HG02870 (cell line): ENCODE measurements at regions not wholly inside any gene's neighbourhood (a gene's known extent, or its start where the extent isn't known, plus 50 kb on each side); places are given as distances from the start of the nearest gene placed in this dataset.
"Not testable (repeated sequence)": the region's sequence is repeated elsewhere in the genome, so short reads cannot be mapped to it uniquely, and the experiment has no call there.

ENCODE experiments used
- ATAC-seq: cut with Tn5 transposase; IDR thresholded peaks from one replicate; pipeline ENCODE4 v1.9.1; 2021; ENCODE audit warnings: mild to moderate bottlenecking, moderate library complexity; ENCODE audit not compliant: unreplicated experiment

DNA sequence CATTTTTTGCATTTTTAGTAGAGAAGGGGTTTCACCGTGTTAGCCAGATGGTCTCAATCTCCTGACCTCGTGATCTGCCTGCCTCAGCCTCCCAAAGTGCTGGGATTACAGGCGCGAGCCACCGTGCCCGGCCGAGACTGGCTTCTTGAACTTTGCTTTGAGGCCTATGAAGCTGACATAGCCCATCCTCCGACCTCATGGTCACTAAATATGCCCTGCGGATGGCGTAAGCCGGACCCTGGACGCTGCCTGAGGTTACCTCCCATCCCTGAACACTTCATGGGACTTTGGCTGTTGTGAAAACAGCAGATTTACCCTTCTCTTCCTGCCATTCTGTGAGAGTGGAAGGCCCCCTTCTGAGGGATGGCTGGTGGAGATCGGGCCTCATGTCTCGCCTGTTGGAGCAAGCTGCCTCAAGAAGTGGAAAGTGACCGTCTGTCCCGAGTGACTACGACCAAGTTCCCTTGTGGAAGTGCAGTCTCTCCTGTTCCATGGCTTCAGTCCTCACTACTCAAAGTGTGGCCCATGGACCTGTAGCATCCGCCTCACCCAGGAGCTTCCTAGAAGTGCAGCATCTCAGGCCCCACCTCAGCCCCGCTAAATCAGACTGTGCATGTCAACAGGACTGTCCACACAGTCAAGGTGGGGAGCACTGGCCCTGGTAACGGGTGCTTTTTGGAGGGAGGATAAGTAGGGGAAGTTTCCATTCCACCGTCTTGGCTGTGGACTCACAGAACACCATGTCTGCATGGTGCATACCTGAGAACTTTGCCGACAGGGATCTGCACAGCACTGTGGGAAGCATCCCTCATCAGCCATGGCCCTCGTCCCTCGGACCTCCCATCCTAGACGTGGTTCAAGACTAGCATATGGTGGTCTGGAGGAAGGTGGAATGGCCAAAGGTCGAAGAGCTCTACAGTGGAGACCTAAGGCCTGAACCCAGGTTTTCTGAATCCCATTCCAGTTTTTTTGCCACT, 210.5 kb upstream of the SHH start:
- no peak for ATAC-seq

DNA sequence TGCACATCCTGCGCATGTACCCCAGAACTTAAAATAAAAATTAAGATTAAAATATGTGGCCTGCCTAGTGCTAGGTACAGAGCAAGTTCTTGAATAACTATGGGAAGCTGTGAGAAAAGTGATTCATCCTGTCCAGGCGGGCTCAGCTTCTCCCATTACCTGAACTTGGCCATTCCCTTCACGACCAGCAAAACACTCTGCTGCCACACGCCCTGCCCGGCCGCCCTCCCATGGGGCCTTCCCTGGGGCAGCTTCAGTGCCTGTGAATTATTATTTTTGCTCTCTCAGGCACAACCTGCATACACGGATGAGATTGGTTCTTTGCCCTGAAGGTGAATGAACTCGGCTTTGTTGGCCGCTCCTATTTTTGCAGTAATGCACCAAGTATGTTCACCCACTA, 209.2 kb upstream of the SHH start:
- ATAC-seq = no peak

DNA sequence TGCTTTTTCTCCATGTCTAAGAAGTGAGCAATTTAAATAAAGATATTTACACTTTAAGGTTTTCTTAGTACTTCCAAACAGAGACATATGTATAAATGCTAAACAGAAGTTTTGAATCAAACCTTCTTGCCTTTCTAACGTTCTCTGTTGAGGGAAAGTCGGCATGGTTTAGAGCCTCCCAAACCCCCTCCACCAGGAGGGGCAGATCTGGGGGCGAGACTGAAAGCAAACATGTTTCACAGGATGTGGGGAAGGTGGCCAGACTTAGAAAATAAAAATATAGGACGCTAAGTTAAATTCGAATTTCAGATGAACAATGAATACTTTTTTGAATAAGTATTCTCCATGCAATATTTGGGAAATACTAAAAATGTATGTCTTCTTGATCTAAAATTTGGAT, 208.3 kb upstream of the SHH start:
- no peak for ATAC-seq

DNA sequence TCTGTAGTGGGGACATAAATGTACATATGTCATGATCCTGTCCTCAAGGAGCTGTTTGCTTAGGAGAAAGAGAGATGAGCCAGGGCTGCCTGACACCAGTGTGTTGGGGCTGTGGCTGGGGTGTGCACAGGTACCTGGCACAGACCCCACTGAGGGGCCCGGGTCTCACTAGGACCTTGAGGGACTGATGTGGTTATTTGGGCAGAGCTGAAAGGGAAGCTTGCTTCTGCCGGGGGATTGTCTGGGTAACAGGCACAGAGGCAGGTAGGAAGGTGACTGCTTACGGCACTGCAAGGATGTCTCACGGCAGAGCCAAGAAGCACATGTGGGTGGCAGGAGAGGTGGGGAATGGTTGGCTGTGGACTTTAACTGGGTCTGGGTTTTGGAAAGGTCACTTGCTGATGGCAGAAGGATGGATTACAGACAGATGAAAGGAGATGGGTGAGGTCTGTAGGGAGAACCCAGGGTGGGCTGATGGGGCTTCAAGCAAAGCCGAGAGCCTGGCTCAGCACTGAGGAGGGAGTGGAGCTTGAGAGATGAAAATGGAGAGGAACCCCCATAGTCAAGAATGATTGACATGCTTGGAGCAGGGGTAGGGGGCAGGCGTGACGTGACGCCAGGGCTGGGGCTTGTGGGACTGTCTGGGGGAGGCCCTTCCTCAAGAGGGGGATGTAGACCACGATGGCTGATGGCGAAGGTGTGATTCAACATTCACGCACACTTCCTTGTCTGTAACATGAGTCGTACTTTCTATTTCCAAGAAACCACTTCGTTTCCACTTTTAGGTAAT, 207.7 kb upstream of the SHH start:
- no peak for ATAC-seq

DNA sequence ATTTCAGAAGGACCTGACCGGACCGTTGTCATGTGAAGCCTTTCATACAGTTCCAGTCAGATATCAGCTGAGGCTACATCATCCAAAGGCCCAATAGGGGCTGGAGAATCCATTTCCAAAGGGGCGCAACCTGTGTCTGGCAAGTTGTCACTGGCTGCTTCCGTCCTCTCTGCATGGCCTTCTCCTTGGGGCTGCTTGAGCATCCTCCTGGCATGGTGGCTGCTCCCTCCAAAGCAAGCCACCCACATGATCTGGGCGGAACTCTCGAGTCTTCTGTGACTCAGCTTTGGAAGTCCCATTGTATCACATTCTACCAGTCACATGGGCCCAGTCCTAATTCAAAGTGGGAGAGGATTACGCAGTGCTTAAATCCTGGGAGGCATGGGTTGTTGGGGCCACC, 207.0 kb upstream of the SHH start:
- ATAC-seq = no peak

DNA sequence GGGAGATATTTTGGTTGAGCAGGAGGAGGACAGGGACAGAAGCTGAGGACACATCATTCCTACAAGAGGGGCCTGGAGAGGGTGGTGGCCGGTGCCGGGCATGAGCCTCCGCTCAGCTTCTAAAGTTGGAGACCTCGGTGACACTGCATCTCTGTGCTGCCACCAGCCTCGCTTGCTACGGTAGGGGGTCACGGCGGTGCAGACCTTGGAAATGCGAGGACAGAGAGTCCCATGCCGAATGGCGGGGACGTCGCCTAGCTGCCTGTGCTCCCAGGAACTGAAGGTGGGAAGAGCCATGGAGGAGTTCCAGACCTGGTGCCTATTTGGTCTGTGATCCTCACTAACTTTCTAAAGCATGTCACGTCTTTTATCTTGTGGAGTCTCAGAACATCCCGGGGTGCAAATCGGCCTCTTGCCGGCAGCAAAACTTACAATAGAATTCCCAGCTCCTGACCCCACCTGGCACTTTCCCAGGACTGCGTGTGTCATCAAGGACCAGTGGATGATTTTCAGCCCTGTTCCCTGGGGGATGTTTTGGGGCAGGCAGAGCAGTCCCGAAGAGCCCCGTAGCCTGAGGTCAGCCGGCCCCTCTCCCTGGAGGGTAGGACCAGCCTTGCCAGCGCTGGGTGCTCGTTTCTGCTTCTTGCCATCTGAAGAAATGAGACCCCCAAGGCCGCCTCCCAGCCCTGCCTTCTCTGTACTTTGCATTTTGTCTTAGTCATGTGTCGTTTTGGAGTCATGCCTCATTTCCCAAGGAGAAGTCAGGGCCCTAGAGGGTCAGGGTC, 205.8 kb upstream of the SHH start:
- no peak for ATAC-seq

DNA sequence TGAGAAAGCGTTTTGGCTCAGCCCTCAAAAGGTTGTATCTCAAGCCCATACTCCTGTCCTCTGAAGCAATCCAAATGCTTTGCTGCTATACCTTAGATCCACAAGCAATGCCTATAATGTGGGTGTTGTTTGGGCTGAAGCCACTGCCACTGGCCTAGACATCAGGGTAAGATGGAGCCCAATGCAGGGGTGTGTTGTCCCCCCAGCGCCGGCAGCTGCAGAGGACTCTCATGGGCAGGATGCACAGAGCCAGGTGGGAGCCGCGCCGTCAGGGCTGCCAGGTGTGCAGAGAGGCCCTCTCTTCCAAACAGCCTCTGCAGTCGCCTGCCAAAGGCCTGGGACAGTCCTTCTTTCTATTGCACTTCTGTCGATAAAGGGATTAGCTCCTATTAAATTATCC, 205.2 kb upstream of the SHH start:
- no peak for ATAC-seq

DNA sequence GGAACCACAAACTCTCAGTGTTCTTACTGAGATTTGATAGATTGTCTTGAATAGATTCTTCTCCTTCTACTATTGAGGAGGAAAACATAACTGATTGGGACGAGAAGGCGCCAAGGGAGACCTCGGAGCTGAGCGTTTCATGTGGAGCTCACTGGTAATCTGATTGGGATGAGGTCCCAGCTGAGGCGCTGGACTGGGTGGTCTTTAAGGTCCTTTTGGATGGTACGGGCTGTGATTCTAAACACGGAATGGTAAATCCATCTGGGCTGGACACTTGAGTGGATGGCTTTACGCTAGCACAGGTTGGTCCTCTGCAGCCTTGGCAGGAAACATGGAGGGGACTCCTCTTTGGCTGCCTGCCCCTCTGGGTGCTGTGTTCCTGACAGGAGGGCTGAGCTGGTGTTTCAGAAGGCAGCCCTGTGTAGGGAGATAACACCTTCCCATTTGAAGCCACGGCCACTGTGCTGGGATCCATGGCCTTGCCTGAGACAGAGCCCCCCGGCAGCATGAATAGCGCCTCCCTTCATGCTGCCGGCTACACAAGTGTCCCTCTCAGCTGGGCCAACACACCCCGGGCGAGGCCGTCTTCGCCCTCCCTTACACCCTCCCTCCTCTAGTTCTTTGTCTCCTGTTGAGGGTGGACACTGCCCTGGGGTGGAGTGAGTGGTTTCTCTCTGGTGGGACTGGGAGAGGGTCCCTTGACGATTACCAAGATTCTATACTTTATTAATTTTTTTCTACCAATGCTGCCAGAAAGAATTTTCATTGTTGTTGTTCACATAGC, 203.2 kb upstream of the SHH start:
- no peak for ATAC-seq

DNA sequence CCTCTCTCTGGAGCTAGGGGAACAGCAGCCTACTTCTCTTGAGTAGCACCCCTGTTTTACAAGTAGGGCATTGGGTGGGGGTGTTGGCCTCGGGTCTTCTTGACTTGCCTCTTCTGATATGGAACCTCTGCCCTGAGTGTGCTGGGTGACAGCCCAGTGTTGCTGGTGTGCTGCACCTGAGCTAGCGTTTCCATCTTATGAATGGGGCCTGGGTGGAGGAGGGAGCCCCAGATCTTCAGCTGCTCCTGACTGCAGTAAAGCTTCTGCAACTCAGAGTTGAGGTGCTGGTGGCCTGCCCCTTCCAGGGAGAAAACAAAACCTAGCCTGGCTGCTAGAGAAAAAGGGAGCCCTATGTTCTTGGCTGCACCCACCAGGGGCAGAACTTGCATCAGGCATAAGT, 202.5 kb upstream of the SHH start:
- no peak for ATAC-seq

DNA sequence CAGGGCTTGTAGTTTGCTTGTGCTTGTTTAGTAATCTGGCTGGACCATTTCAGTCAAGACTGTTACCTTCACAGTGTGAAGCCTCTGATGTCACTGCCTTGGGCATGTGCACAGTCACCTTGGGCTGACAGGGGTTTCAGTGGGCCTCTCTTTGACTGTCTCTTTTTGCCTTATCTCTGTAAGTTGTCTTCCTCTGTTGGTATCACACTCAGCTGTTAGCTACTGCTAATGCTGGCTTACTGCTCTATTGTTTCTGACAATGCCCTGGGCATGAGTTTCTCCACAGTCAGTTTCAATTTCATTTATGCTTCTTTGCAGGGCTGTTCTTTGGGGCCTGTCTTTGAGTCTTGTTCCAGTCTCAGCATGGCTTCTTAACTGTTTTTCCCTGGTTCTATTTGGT, 201.9 kb upstream of the SHH start:
- no peak for ATAC-seq

DNA sequence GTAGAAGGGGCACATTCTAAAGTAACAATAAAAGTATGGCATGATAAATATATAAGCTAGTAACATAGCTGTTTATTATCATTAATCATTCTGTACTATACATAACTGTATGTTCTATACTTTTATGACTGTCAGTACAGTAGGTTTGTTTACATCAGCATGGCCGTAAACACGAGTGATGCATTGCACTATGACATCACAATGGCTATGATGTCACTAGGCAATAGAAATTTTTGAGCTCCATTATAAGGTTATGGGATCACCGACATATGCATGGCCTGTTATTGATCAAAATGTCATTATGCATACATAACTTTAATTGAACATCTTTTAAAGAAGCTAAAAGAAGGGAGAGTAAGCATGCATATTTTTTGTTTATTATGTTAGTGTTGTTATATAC, 200.1 kb upstream of the SHH start:
- no peak for ATAC-seq

DNA sequence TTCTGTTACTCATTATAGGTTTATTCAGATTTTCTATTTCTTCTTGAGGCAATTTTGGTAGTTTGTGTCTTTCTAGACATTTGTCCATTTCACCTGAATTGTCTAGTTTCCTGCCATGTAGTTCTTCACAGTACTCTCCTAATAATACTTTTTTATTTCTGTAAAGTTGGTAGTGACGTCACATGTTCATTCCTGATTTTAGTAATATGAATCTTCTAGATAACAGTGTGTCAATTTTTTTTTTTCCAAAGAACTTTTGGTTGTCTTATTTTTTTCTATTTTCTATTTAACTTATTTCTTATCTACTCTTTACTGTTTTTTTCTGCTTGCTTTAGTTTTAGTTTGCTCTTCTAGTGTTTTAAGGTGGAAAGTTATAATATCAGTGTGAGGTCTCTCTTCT, 197.3 kb upstream of the SHH start:
- no peak for ATAC-seq

DNA sequence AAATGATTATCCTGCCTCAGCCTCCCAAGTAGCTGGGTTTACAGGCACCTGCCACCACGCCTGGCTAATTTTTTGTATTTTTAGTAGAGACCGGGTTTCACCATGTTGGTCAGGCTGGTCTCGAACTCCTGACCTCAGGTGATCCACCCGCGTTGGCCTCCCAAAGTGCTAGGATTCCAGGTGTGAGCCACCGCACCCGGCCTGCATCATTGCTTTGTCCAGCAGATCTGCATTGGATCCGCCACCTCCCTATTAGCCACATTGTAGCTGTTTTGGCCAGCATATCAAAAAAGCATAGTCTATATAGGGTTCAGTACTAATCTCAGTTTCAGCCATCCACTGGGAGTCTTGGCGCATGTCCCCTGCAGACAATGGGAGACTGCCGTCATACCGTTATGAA, 194.6 kb upstream of the SHH start:
- ATAC-seq = not testable (repeated sequence)

DNA sequence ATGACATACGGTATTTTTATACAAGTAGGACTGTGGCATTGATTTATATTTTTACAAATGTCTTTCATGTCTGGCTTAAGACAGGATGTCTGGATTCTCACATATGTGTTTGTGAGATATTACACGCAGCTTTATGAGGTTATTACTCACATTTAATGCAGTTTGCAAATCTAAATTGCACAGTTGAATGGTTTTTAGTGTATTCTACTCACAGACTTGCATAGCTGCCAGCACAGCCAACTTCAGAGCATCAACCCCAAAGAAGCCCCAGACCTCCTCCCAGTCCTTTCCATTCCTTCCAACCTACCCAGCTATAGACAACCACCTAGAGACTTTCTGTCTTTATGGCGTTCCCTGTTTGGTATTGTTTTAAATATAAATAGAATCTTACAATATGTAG, 193.8 kb upstream of the SHH start:
- ATAC-seq = no peak

DNA sequence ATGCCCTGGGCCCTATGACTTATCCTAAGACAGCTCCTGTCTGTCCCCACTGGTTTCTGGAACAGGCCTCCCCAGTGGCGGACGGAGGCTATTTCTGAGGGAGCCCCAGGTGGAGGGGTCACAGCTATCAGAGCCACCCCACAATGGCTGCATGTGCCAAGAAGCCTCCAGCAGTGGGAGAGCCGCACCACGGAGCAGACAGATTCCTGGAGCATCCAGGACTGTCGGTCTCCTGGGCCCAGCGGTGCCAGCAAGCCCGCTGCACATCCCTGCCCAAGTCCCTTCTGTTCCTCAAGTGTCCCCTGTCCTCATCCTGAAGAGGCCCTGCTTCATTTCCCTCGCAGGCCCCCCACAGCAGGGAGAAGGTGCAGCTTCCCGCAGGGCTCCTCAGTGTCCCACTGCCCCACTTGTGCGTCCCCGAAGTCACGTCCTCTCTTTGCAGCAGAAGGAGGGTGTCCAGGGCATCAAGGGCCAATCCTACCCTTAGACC, 193.0 kb upstream of the SHH start:
- ATAC-seq = no peak

DNA sequence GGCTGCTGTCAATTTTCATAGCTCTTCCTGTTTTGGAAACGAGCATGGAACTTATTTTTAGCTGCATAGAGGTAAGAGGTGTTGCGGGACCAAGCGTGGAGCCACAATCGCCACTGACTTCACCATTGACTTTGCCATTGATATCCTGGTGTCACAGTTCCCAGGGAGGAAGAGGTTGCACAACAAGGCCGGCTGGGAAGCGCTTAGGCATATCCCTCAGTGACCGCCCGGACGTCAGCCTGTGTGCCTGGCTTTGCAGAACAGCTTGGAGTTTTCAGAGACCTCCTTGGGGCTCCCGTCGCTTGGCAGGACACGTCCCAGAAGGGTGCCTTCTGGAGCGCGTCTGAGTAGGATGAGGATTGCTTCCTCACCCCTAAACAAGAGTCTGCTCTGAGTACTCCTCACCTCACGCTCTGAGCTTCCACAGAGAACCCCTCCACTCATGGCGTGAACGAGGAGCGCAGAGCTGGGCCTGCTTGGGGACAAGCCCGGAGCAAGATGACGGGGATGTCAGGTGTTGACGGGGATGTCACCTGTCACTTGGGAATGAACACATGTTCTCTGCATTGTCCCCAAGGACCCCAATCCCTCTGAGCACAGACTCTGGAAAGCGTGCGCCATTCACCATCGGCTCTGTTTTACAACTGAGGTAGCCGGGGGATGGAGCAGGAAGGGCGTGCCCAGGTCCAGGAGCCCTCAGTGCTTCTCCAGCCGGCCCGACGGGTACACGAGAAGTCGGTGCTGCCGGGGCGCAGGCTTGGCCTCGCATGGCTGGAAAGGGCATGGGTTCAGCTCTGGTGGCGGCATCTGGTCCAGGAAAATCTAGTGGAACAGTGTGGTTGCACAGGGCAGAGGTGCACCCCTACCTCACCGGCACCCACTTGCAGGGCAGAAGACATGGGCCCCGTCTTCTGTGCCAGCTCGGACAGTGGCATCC, 192.3 kb upstream of the SHH start:
- ATAC-seq = no peak

DNA sequence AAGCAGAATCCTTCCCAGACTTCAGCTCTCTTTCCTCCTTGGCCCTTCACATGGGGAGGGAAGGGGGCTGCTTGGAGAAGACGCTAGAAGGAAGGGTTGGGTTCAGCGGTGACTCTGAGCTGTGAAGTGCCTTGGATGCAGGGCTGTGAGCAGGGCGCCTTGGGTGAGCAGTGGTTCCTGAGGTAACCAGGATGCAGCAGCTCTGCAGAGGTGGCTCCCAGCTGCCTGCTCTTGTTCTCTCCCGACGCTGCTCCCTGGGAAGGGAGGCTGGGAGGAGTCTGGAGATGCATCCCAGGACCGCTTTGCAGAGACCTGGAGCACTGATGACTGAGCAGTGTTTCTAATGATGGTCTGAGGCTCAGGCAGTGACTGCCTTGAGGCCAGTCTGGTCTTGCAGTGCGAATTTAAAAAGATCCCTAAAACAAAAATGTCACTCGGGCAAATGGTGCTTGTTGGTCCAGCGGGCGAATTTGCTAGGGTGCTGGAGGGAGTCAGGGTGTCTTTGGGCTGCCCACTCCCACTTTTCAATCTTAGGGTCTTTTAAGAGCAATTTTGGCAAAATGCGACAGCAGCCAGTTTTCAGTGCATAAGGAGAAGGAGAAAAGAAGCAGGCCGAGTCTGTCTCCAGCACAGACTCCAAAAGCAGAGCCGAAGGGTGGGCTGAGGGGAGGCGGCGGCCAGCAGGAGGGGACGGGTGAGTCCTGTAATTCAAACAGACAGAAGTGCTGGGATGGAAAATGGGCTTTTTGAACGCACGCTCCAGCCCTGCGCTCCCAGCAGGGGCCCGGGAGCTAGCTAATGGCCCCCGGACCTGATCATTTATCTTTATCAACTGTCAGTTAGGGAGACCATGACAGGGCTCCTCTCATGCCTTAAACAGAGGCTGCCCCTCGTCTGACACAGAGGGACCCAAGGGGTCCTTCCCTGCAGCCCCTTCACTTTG, 191.2 kb upstream of the SHH start:
- no peak for ATAC-seq

DNA sequence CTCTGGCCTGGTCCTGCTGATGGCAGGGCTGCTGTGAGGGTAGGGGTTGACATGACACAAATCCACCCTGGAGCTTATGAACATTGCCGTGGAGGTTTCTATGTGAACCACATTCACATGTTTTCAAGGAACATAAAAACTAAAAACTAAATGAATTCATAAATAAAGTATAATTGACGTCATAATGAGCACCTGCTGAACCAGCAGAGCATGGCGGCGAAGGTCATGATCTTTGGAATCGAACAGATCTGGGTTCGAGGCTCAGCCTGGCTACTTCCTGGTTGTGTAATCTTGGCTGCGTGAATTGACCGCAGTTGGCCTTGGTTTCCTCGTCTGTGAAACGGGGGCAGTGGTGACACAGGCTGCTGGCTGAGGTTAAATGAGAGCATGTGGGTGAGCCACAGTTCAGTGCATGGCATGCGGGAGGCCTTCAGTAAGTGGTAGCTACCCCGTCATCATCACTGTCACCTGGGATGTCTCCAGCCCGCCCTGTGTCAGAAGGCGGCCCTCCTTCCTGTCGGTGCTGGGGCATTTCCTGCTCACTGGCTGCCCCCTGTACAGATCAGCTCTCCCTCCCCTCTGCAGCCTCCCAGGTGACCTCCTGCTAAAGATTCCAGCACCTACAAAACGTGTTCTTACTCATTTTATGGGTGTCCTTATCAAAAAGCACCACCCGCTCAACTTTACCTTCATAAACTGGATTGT, 190.3 kb upstream of the SHH start:
- no peak for ATAC-seq
